Activated naive CD8-positive, alpha-beta T cell treated with anti-CD3 and anti-CD28 coated beads, Interleukin-2, amount 10 ng/mL, durations not matched to agents 7 days and 5 days (primary cell): ENCODE measurements at regions not wholly inside any gene's neighbourhood (a gene's known extent, or its start where the extent isn't known, plus 50 kb on each side); places are given as distances from the start of the nearest gene placed in this dataset.

Experiments used
- ATAC-seq: fragments of 150-1000 bp; cut with Tn5 transposase; one replicate; pipeline ENCODE4 v1.10.0; 2021; ENCODE audit warnings: low read depth, moderate library complexity
- POLR2A ChIA-PET: fragments of 350-600 bp; sonication (Branson Sonifier 250); formaldehyde crosslinking; loops from one replicate; lab custom pipeline; 2021; ENCODE audit warnings: antibody characterized with exemption; lab: Charles Lee
- DNase-seq: peaks from one replicate; pipeline ENCODE4 v3.0.0; 2021
- H3K27ac Mint-ChIP-seq: one replicate; pipeline ENCODE4 v1.8.0; 2022; ENCODE audit warnings: mild to moderate bottlenecking, mixed read lengths
- H3K27me3 Mint-ChIP-seq: one replicate; pipeline ENCODE4 v1.8.0; 2022; ENCODE audit warnings: mild to moderate bottlenecking, moderate library complexity, mixed read lengths
- H3K36me3 Mint-ChIP-seq: one replicate; pipeline ENCODE4 v1.8.0; 2021; ENCODE audit warnings: mild to moderate bottlenecking, mixed read lengths
- H3K4me1 Mint-ChIP-seq: one replicate; pipeline ENCODE4 v1.8.0; 2021; ENCODE audit warnings: mixed read lengths
- H3K4me3 Mint-ChIP-seq: one replicate; pipeline ENCODE4 v1.8.0; 2022; ENCODE audit warnings: mild to moderate bottlenecking, moderate library complexity, mixed read lengths
- H3K9me3 Mint-ChIP-seq: one replicate; pipeline ENCODE4 v1.8.0; 2021; ENCODE audit warnings: mixed read lengths

DNA sequence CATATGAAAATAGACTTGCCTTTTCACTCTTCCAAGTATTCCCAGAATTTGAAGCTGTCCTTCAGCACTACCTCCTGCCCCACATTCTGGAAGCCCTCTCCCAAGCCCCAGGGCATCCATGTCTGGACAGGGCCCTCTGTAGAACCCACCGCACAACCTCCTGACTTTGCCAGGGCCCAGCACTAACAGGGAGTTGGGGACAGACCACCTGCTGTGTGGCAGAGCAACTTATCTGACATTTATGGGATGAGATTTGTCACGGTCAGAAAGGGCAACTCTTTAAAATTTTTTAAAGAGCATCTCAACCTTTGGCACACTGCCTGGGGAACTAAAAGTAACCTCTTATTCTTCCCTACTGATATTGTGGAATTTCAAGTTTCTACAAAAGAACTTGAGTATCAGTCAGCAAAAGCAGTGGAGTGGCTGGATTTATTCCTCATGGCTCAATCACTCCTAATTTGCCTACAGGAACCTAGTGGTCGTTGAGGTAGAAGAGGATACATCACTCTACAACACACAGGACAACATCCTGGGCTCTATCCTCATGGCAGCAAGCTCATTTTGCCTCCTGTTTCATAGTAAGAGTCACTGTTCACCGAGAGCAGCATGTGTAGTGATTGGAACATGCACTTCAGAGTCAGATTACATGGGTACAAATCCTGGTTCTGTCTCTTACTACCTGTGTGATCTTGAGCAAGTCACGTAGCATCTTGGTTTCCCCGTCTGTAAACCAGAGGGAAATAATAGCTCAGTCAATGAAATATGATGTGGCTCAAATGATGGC, 285.3 kb downstream of the ENC1 start:
- no peaks in the 10 kb centered on the region for H3K9me3 Mint-ChIP-seq
- no peak overlapping the region for H3K4me3 Mint-ChIP-seq
- no peaks in the 10 kb centered on the region for H3K4me1 Mint-ChIP-seq
- ATAC-seq (no peak), DNase-seq (no peak)
- H3K36me3 Mint-ChIP-seq = no peaks in the 10 kb centered on the region
- POLR2A ChIA-PET = no interaction called here
- H3K27me3 Mint-ChIP-seq = peaks cover 3% of the 10 kb centered on the region
- H3K27ac Mint-ChIP-seq = no peak overlapping the region

DNA sequence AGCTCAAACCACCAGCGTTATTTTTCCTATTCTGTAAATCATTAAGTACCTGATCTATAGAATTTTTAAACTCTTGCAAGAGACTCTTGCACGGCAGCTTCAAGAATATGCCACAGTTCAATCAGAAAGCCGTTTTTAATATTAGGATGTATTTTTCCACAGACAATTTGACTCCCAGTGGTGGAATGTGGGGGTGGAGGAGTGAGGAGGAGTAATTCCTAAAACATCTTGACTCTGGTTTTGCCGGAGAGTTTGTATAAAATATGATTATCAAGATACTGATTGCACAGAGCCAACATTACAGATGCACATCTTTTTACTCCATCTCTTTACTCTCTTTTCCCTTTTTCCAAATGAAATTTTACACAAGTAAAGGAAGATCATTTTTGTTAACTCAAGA, 288.3 kb downstream of the ENC1 start:
- no peaks in the 10 kb centered on the region for H3K36me3 Mint-ChIP-seq
- no peaks in the 10 kb centered on the region for H3K9me3 Mint-ChIP-seq
- H3K4me1 Mint-ChIP-seq = no peaks in the 10 kb centered on the region
- ATAC-seq = no peak
- H3K27ac Mint-ChIP-seq = no peak overlapping the region
- POLR2A ChIA-PET = no interaction called here
- no peak overlapping the region for H3K4me3 Mint-ChIP-seq
- H3K27me3 Mint-ChIP-seq = peaks cover 2% of the 10 kb centered on the region
- DNase-seq = no peak

GRCh38 chr5:74342948-74343682, 297.4 kb downstream of the ENC1 start:
- no peaks in the 10 kb centered on the region for H3K4me1 Mint-ChIP-seq
- peaks cover 12% of the 10 kb centered on the region for H3K27me3 Mint-ChIP-seq
- no peak overlapping the region for H3K27ac Mint-ChIP-seq
- ATAC-seq (no peak), DNase-seq (no peak)
- no peak overlapping the region for H3K4me3 Mint-ChIP-seq
- no peaks in the 10 kb centered on the region for H3K36me3 Mint-ChIP-seq
- POLR2A ChIA-PET = no interaction called here
- H3K9me3 Mint-ChIP-seq = no peaks in the 10 kb centered on the region

DNA sequence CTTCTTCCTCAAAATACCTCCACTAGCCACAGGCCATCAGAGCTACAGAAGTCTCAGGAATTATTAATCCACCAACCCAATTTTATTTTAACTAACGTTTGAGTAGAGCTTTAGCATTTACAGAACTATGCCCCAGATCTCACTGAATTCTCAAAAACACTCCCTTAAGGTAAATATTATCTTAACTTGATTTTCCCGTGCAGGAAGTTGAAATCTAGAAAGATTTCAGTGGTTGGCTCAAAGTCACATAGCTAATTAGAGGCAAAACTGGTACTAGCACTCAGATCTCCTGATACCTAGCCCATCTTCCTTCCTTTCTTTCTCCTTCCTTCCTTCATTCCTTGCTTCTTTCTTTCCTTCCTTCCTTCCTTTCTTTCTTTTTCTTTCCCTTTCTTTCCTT, 298.3 kb downstream of the ENC1 start:
- POLR2A ChIA-PET = no interaction called here
- ATAC-seq = no peak
- no peaks in the 10 kb centered on the region for H3K4me1 Mint-ChIP-seq

GRCh38 chr5:74341221-74341620, 299.3 kb downstream of the ENC1 start:
- Mint-ChIP-seq H3K4me1 (no peaks in the 10 kb centered on the region), H3K36me3 (no peaks in the 10 kb centered on the region), H3K4me3 (no peak overlapping the region), H3K27ac (no peak overlapping the region), H3K9me3 (no peaks in the 10 kb centered on the region), H3K27me3 (peaks cover 15% of the 10 kb centered on the region)
- POLR2A ChIA-PET = no interaction called here
- ATAC-seq = no peak
- no peak for DNase-seq

More for the DNA sequence above, 298.3 kb downstream of the ENC1 start:
- Mint-ChIP-seq H3K36me3 (no peaks in the 10 kb centered on the region), H3K4me3 (no peak overlapping the region), H3K9me3 (no peaks in the 10 kb centered on the region), H3K27ac (no peak overlapping the region), H3K27me3 (peaks cover 12% of the 10 kb centered on the region)
- DNase-seq = no peak

- H3K36me3 Mint-ChIP-seq = no peaks in the 10 kb centered on the region
- H3K9me3 Mint-ChIP-seq = no peaks in the 10 kb centered on the region
- H3K27me3 Mint-ChIP-seq = peaks cover 15% of the 10 kb centered on the region
- POLR2A ChIA-PET = no interaction called here
- no peak overlapping the region for H3K27ac Mint-ChIP-seq
- H3K4me3 Mint-ChIP-seq = no peak overlapping the region
- no peaks in the 10 kb centered on the region for H3K4me1 Mint-ChIP-seq
- ATAC-seq (no peak), DNase-seq (no peak)
These were observed 300.1 kb downstream of the ENC1 start for GRCh38 chr5:74340476-74340875.

- H3K4me3 Mint-ChIP-seq = no peak overlapping the region
- ATAC-seq (no peak), DNase-seq (no peak)
- no peaks in the 10 kb centered on the region for H3K9me3 Mint-ChIP-seq
- H3K27ac Mint-ChIP-seq = no peak overlapping the region
- H3K36me3 Mint-ChIP-seq = no peaks in the 10 kb centered on the region
- POLR2A ChIA-PET = no interaction called here
- H3K4me1 Mint-ChIP-seq = no peaks in the 10 kb centered on the region
- peaks cover 15% of the 10 kb centered on the region for H3K27me3 Mint-ChIP-seq
These were observed 302.6 kb downstream of the ENC1 start for GRCh38 chr5:74337984-74338310.

DNA sequence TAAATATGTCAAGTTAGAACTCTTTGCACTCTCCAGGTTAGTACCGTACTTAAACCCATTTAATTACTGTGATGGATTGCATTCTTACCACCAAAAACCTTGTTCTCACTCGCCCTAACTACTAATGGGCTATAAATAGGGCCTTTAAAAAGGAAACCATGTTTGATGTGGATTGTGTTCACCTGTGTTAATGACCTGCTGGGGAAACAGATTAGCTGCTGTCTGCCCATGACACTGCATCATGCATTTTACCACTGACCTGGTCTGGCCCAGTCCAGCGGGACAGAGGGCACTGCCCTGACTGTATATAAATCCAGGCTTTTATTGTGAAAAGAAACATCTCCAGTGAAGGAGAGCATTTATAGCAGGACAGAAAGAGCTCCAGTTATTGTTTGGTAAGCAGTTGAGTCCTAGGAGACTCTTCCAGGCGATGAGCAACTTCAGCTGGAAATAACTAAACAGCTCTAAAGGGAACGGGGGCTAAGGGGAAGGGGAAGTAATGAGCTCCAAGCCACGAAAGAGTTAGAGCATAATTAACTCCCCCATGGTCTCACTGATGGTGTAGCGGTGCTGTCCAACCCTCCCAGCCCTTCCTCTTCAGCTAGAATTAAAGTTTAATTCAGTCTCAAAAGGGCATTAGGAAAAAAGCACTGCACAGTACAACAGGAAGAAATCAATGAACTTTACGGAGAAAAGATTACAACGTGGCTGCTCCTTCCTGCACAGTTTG, 303.1 kb downstream of the ENC1 start:
- POLR2A ChIA-PET = no interaction called here
- H3K36me3 Mint-ChIP-seq = no peaks in the 10 kb centered on the region
- no peak overlapping the region for H3K27ac Mint-ChIP-seq
- DNase-seq (no peak), ATAC-seq (no peak)
- no peak overlapping the region for H3K4me3 Mint-ChIP-seq
- no peaks in the 10 kb centered on the region for H3K4me1 Mint-ChIP-seq
- H3K9me3 Mint-ChIP-seq = no peaks in the 10 kb centered on the region
- peaks cover 15% of the 10 kb centered on the region for H3K27me3 Mint-ChIP-seq

- H3K27me3 Mint-ChIP-seq = peaks cover 13% of the 10 kb centered on the region
These were observed 304.2 kb downstream of the ENC1 start for GRCh38 chr5:74336297-74336696.

GRCh38 chr5:74334762-74335384, 305.7 kb downstream of the ENC1 start:
- Mint-ChIP-seq H3K27me3 (peaks cover 12% of the 10 kb centered on the region), H3K36me3 (no peaks in the 10 kb centered on the region), H3K9me3 (no peaks in the 10 kb centered on the region), H3K27ac (no peak overlapping the region), H3K4me1 (no peaks in the 10 kb centered on the region), H3K4me3 (no peak overlapping the region)
- POLR2A ChIA-PET = no interaction called here
- no peak for DNase-seq
- ATAC-seq = no peak

More at GRCh38 chr5:74336297-74336696, 304.2 kb downstream of the ENC1 start:
- H3K36me3 Mint-ChIP-seq = no peaks in the 10 kb centered on the region
- POLR2A ChIA-PET = no interaction called here
- no peaks in the 10 kb centered on the region for H3K9me3 Mint-ChIP-seq
- DNase-seq = no peak
- no peak overlapping the region for H3K27ac Mint-ChIP-seq
- no peaks in the 10 kb centered on the region for H3K4me1 Mint-ChIP-seq
- H3K4me3 Mint-ChIP-seq = no peak overlapping the region
- no peak for ATAC-seq

DNA sequence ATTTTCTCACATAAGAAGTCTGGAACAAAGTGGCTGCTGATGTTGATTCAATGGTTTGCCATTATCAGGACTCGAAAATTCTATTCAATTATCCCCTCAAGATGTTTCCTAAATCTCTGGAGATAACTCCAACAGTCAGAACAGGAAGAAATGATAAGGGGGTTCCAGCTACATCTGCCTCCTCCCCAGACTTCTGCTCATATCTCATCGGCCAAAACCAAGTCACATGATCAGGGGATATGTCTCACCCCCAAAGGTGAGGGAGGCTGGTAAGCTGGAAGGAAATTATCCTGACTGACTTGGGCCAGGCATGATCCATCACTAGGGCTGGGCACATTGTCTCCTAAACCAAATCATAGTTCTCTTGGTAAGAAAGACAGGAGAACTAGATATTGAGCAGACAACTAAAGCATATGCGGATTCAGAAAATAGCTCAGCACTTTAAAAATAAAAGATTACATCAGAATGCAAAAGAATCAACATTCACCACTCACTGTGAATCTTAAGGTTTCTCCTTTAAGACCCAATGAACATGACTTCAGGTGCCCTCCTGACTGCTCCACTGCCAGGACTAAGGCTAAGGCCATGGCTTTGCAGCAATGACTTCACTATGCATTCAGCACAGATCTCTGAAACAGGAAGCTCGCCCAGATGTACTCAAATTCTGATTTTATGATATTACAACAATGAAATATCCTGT, 306.3 kb downstream of the ENC1 start:
- Mint-ChIP-seq H3K27ac (no peak overlapping the region), H3K27me3 (peaks cover 11% of the 10 kb centered on the region)

GRCh38 chr5:74333430-74333829, 307.1 kb downstream of the ENC1 start:
- POLR2A ChIA-PET = no interaction called here
- Mint-ChIP-seq H3K27me3 (peaks cover 11% of the 10 kb centered on the region), H3K4me3 (no peak overlapping the region), H3K27ac (no peak overlapping the region), H3K36me3 (no peaks in the 10 kb centered on the region), H3K4me1 (no peaks in the 10 kb centered on the region), H3K9me3 (no peaks in the 10 kb centered on the region)
- no peak for DNase-seq
- ATAC-seq = no peak

More for the DNA sequence above, 306.3 kb downstream of the ENC1 start:
- no peak for ATAC-seq
- DNase-seq = no peak
- Mint-ChIP-seq H3K9me3 (no peaks in the 10 kb centered on the region), H3K36me3 (no peaks in the 10 kb centered on the region), H3K4me1 (no peaks in the 10 kb centered on the region), H3K4me3 (no peak overlapping the region)
- POLR2A ChIA-PET = no interaction called here

DNA sequence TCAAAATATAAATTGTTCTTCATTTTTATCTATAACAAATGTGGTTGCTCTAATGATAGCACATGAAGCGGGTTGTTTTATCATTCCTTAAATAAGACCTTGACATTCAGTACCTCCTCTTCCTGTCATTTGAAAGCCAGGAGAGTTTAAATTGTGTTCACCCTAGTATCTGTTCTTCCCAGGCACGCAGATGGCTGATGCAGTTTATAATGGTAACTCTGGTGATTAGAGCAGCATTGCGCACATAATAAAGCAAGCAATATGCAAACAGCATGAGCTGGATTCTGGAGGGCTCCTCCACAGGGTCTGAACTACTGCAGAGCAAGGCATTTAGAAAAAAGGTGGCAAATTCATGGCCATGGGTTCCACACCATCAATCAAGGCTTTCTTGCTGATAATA, 307.8 kb downstream of the ENC1 start:
- Mint-ChIP-seq H3K4me1 (no peaks in the 10 kb centered on the region), H3K27me3 (peaks cover 17% of the 10 kb centered on the region), H3K27ac (no peak overlapping the region), H3K36me3 (no peaks in the 10 kb centered on the region), H3K9me3 (no peaks in the 10 kb centered on the region), H3K4me3 (no peak overlapping the region)
- ATAC-seq = no peak
- DNase-seq = no peak
- POLR2A ChIA-PET = no interaction called here
